PC-3 (cell line): ENCODE measurements at regions not wholly inside any gene's neighbourhood (a gene's known extent, or its start where the extent isn't known, plus 50 kb on each side); places are given as distances from the start of the nearest gene placed in this dataset.

Source experiments
- CTCF ChIP-seq: fragments of 300-600 bp; sonication (generic); conservative IDR thresholded peaks from 2 replicates; pipeline ENCODE4 v1.5.1; 2017; ENCODE audit warnings: antibody characterized with exemption, low read depth, mild to moderate bottlenecking, low read length
- EZH2 ChIP-seq: fragments of 300-600 bp; sonication (generic); IDR thresholded peaks from one replicate; pipeline ENCODE4 v1.6.1; 2017; ENCODE audit warnings: antibody characterized with exemption, mild to moderate bottlenecking, low read length; ENCODE audit not compliant: unreplicated experiment

GRCh38 chr6:156402628-156403027 lies 374.6 kb upstream of the ARID1B start:
- TF ChIP-seq CTCF (no peak), EZH2 (no peak)
